Smooth muscle cell (in vitro differentiated cells): ENCODE measurements at regions not wholly inside any gene's neighbourhood (a gene's known extent, or its start where the extent isn't known, plus 50 kb on each side); places are given as distances from the start of the nearest gene placed in this dataset.

Source experiments
- DNase-seq: peaks from one replicate; lab custom pipeline; 2025; ENCODE audit not compliant: unreplicated experiment; lab: John Stamatoyannopoulos, UW
- H2AFZ ChIP-seq: fragments of 200-600 bp; sonication (generic); 2 replicates; pipeline ENCODE4 v1.6.0; 2016; ENCODE audit warnings: antibody characterized with exemption, low read depth, mild to moderate bottlenecking
- H3F3A ChIP-seq: fragments of 200-600 bp; sonication (generic); 2 replicates; pipeline ENCODE4 v1.6.0; 2017; ENCODE audit warnings: antibody characterized with exemption, low read depth
- H3K27ac ChIP-seq: fragments of 200-600 bp; sonication (generic); 2 replicates; pipeline ENCODE4 v1.5.1; 2016; ENCODE audit warnings: low read depth, mild to moderate bottlenecking
- H3K27me3 ChIP-seq: fragments of 200-600 bp; sonication (generic); 2 replicates; pipeline ENCODE4 v1.6.1; 2016; ENCODE audit warnings: low read depth, mild to moderate bottlenecking
- H3K36me3 ChIP-seq: fragments of 200-600 bp; sonication (generic); 2 replicates; pipeline ENCODE4 v1.5.1; 2016; ENCODE audit warnings: low read depth
- H3K4me1 ChIP-seq: fragments of 200-600 bp; sonication (generic); 2 replicates; pipeline ENCODE4 v1.5.1; 2016; ENCODE audit warnings: low read depth
- H3K4me2 ChIP-seq: fragments of 200-600 bp; sonication (generic); 2 replicates; pipeline ENCODE4 v1.6.0; 2016; ENCODE audit warnings: mild to moderate bottlenecking
- H3K4me3 ChIP-seq: fragments of 200-600 bp; sonication (generic); 2 replicates; pipeline ENCODE4 v1.5.1; 2016; ENCODE audit warnings: mild to moderate bottlenecking
- H3K79me2 ChIP-seq: fragments of 200-600 bp; sonication (generic); 2 replicates; pipeline ENCODE4 v1.6.0; 2016; ENCODE audit warnings: low read depth, mild to moderate bottlenecking
- H3K9ac ChIP-seq: fragments of 200-600 bp; sonication (generic); 2 replicates; pipeline ENCODE4 v1.6.0; 2016; ENCODE audit warnings: low read depth
- H3K9me3 ChIP-seq: fragments of 200-600 bp; sonication (generic); replicated peaks from 2 replicates; pipeline ENCODE4 v1.5.1; 2016; ENCODE audit warnings: low read depth
- H4K20me1 ChIP-seq: fragments of 200-600 bp; sonication (generic); 2 replicates; pipeline ENCODE4 v1.6.0; 2016; ENCODE audit warnings: low read depth
- CTCF ChIP-seq: fragments of 200-600 bp; sonication (generic); IDR thresholded peaks from 2 replicates; pipeline ENCODE4 v1.5.1; 2017; ENCODE audit warnings: borderline replicate concordance, mild to moderate bottlenecking, antibody characterized with exemption; ENCODE audit not compliant: insufficient read depth, poor library complexity, severe bottlenecking
- WGBS: methylation state at CpG from one replicate; pipeline ENCODE4 v1.1.7; 2016; ENCODE audit warnings: low lambda C conversion rate; 5-methylcytosine and 5-hydroxymethylcytosine counted together

GRCh38 chr6:165745492-165745891 is 82.5 kb upstream of the PDE10A start:
- no peak overlapping the region for H3K4me2 ChIP-seq
- no peak for TF ChIP-seq CTCF
- no peaks in the 10 kb centered on the region for H3K79me2 ChIP-seq
- H3K9ac ChIP-seq = no peak overlapping the region
- peaks cover 3% of the 10 kb centered on the region for H3K4me1 ChIP-seq
- H3K27ac ChIP-seq = peak overlapping the region; percentile 70
- no peaks in the 10 kb centered on the region for H4K20me1 ChIP-seq
- no peaks in the 10 kb centered on the region for H3K36me3 ChIP-seq
- no peaks in the 10 kb centered on the region for H3K27me3 ChIP-seq
- H2AFZ ChIP-seq = no peak overlapping the region
- no peak for DNase-seq
- H3K9me3 ChIP-seq = no peaks in the 10 kb centered on the region
- no peak overlapping the region for H3K4me3 ChIP-seq
- WGBS = 90% methylated on average over 3 of the region's 3 CpGs
- no peaks in the 10 kb centered on the region for H3F3A ChIP-seq

GRCh38 chr6:165744555-165745228 is 81.7 kb upstream of the PDE10A start:
- 10% methylated on average over 1 of the region's 1 CpG for WGBS

DNA sequence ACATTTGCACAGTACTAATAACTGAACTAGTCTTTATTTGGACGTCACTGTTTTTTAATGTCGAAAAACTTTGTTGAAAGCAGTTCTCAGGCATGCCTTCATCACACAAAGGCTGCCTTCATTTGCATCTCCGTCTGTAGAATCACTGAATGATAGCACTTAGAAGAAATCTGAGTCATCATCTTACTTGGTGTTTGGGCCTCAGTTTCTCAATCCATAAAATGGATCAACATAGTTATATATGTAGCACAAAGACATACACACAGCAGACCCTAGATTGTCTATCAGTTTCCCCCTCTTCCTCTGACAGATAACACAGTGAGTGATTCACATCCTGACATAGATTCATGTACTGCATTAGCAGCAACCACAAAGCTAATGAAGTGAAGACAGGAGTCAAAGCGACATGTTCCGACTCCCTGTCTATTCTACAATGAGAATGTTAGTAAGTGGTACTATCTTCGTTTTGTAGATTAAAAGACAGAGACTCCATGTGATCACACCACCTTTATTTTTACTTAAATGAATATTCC is 80.4 kb upstream of the PDE10A start:
- DNase-seq = no peak
- no peaks in the 10 kb centered on the region for H3K9me3 ChIP-seq

More at GRCh38 chr6:165744555-165745228, 81.7 kb upstream of the PDE10A start:
- H4K20me1 ChIP-seq = no peaks in the 10 kb centered on the region
- no peak overlapping the region for H2AFZ ChIP-seq
- H3K27ac ChIP-seq = peak overlapping the region; percentile 70
- no peak for TF ChIP-seq CTCF
- H3K9me3 ChIP-seq = no peaks in the 10 kb centered on the region
- peaks cover 3% of the 10 kb centered on the region for H3K4me1 ChIP-seq
- no peaks in the 10 kb centered on the region for H3K36me3 ChIP-seq
- H3K4me3 ChIP-seq = no peak overlapping the region
- H3F3A ChIP-seq = no peaks in the 10 kb centered on the region
- H3K27me3 ChIP-seq = no peaks in the 10 kb centered on the region
- no peak for DNase-seq
- H3K4me2 ChIP-seq = peak overlapping the region; percentile 36
- no peaks in the 10 kb centered on the region for H3K79me2 ChIP-seq
- H3K9ac ChIP-seq = no peak overlapping the region

More for the DNA sequence above, 80.4 kb upstream of the PDE10A start:
- no peak overlapping the region for H3K9ac ChIP-seq
- peaks cover 3% of the 10 kb centered on the region for H3K4me1 ChIP-seq
- H3K4me2 ChIP-seq = no peak overlapping the region
- H3K27ac ChIP-seq = no peak overlapping the region
- H4K20me1 ChIP-seq = no peaks in the 10 kb centered on the region
- H3K79me2 ChIP-seq = no peaks in the 10 kb centered on the region
- no peaks in the 10 kb centered on the region for H3K27me3 ChIP-seq
- no peak for TF ChIP-seq CTCF
- H3F3A ChIP-seq = no peaks in the 10 kb centered on the region
- WGBS = 73% methylated on average over 6 of the region's 6 CpGs
- no peak overlapping the region for H3K4me3 ChIP-seq
- no peaks in the 10 kb centered on the region for H3K36me3 ChIP-seq
- no peak overlapping the region for H2AFZ ChIP-seq
